Pancreas (tissue), 10 donors: ENCODE measurements at regions not wholly inside any gene's neighbourhood (a gene's known extent, or its start where the extent isn't known, plus 50 kb on each side); places are given as distances from the start of the nearest gene placed in this dataset.

ENCODE experiments used
- ATAC-seq, 4 donors: fragments of 200-7000 bp; cut with Tn5 transposase; one replicate each; pipeline versions ENCODE4 v1.8.0 to v1.9.1; 2020; ENCODE audit warnings: mild to moderate bottlenecking in 4 of 4, moderate library complexity in 4 of 4
- DNase-seq, 6 donors: peaks; one replicate each; pipeline ENCODE4 v3.0.0-alpha.2; 2020
- FAIRE-seq: peaks from 2 replicates; lab custom pipeline; 2012; peaks lifted over from hg19 to GRCh38; lab: Jason Lieb, UNC
- H3K27ac ChIP-seq, 4 donors: fragments of 200-600 bp; sonication (generic); 1 replicate in 3 of 4; 2 replicates in 1 of 4; pipeline versions ENCODE4 v1.5.0 to v1.8.0; 2020
- H3K27me3 ChIP-seq, 4 donors: fragments of 200-600 bp; one replicate each; pipeline ENCODE4 v1.8.0; 2021
- H3K36me3 ChIP-seq, 3 donors: fragments of 200-600 bp; sonication (generic) in 1 of 3; one replicate each; pipeline versions ENCODE4 v1.5.0 to v1.8.0; 2020 to 2021
- H3K4me1 ChIP-seq, 3 donors: fragments of 200-600 bp; one replicate each; pipeline ENCODE4 v1.8.0; 2021
- H3K4me3 ChIP-seq, 4 donors: fragments of 200-600 bp; sonication (generic) in 2 of 4; one replicate each; pipeline versions ENCODE4 v1.5.0 to v1.8.0; 2020 to 2021
- H3K9me3 ChIP-seq, 4 donors: fragments of 200-600 bp; one replicate each; pipeline ENCODE4 v1.8.0; 2021
- CTCF ChIP-seq, 4 donors: fragments of 200-600 bp; sonication (generic) in 3 of 4; IDR thresholded peaks; one replicate each; pipeline versions ENCODE4 v1.5.0 to v1.8.0; 2021; ENCODE audit warnings: antibody characterized with exemption in 4 of 4
- WGBS, 2 donors: extraction: QIAGEN DNeasy Blood & Tissue Kit; methylation state at CpG; one replicate each; pipeline ENCODE4 v1.1.7; 2013; 5-methylcytosine and 5-hydroxymethylcytosine counted together
- intact Hi-C, 3 donors: fragments of 100-400 bp; cut with DNase I; formaldehyde crosslinking; loops; one replicate each; pipeline versions ENCODE4 v1.11.1 to v1.14.2; 2022
- donor health status: healthy with polysubstance abuse.
- donor health status: DM: no; HTN: no; CAD: no; lungs with moderate emphysema.
- donor health status: DM: no; HTN: no; CAD: no.
- donor health status: control.
- donor health status: control.
- donor health status: Bipolar disorder and iron deficiency.
- donor health status: DM: yes; HTN: yes; CAD: no.
- donor health status: DM: no; HTN: no; CAD: no.
- donor health status: DM: no; HTN: no; CAD: no.
- donor health status: DM: yes; HTN: yes; CAD: no.

GRCh38 chr10:29184205-29185000 lies 104.5 kb upstream of the LYZL1 start:
- no peak for FAIRE-seq
- no peak for TF ChIP-seq CTCF (IDR thresholded peaks at IDR 0.05)
- H3K9me3 ChIP-seq = no peaks in the 10 kb centered on the region

GRCh38 chr10:29185050-29185449 lies 103.8 kb upstream of the LYZL1 start:
- H3K27me3 ChIP-seq = no peaks in the 10 kb centered on the region
- WGBS, 2 donors = 68 to 70% methylated on average over 5 of the region's 5 CpGs
- no peak overlapping the region for H3K4me3 ChIP-seq
- H3K36me3 ChIP-seq = no peaks in the 10 kb centered on the region
- H3K9me3 ChIP-seq = no peaks in the 10 kb centered on the region
- intact Hi-C loops = no loop called here
- H3K4me1 ChIP-seq = no peaks in the 10 kb centered on the region
- DNase-seq = no peak
- H3K27ac ChIP-seq = no peak overlapping the region
- no peak for FAIRE-seq
- no peak for ATAC-seq
- TF ChIP-seq CTCF (IDR thresholded peaks at IDR 0.05) = no peak

More at GRCh38 chr10:29184205-29185000, 104.5 kb upstream of the LYZL1 start:
- Histone ChIP-seq H3K4me1 (no peaks in the 10 kb centered on the region), H3K27me3 (no peaks in the 10 kb centered on the region), H3K4me3 (no peak overlapping the region), H3K36me3 (no peaks in the 10 kb centered on the region), H3K27ac (no peak overlapping the region)
- ATAC-seq = no peak
- 61 to 68% methylated on average over 4 of the region's 4 CpGs for WGBS, 2 donors
- DNase-seq = no peak
- intact Hi-C loops = no loop called here

- WGBS, 2 donors = 77 to 82% methylated on average over 3 of the region's 3 CpGs
- no peak overlapping the region for H3K4me3 ChIP-seq
Measured at GRCh38 chr10:29186221-29186620, 102.6 kb upstream of the LYZL1 start.

GRCh38 chr10:29189256-29189655 lies 99.6 kb upstream of the LYZL1 start:
- Histone ChIP-seq H3K4me3 (no peak overlapping the region), H3K27me3 (no peaks in the 10 kb centered on the region), H3K9me3 (no peaks in the 10 kb centered on the region), H3K4me1 (no peaks in the 10 kb centered on the region), H3K36me3 (no peaks in the 10 kb centered on the region), H3K27ac (no peak overlapping the region)
- intact Hi-C loops = no loop called here
- FAIRE-seq (no peak), DNase-seq (no peak), ATAC-seq (no peak)
- 25 to 71% methylated on average over 2 of the region's 2 CpGs for WGBS, 2 donors
- TF ChIP-seq CTCF (IDR thresholded peaks at IDR 0.05) = no peak

More at GRCh38 chr10:29186221-29186620, 102.6 kb upstream of the LYZL1 start:
- intact Hi-C loops = no loop called here
- no peaks in the 10 kb centered on the region for H3K36me3 ChIP-seq
- H3K4me1 ChIP-seq = no peaks in the 10 kb centered on the region
- H3K9me3 ChIP-seq = no peaks in the 10 kb centered on the region
- DNase-seq = no peak
- FAIRE-seq = no peak
- H3K27me3 ChIP-seq = no peaks in the 10 kb centered on the region
- ATAC-seq = no peak
- TF ChIP-seq CTCF (IDR thresholded peaks at IDR 0.05) = no peak
- no peak overlapping the region for H3K27ac ChIP-seq

GRCh38 chr10:29191674-29192073 lies 97.2 kb upstream of the LYZL1 start:
- H3K27me3 ChIP-seq = no peaks in the 10 kb centered on the region
- DNase-seq (no peak), ATAC-seq (no peak), FAIRE-seq (no peak)
- no peaks in the 10 kb centered on the region for H3K36me3 ChIP-seq
- no peak overlapping the region for H3K27ac ChIP-seq
- H3K4me3 ChIP-seq = no peak overlapping the region
- H3K9me3 ChIP-seq = no peaks in the 10 kb centered on the region
- TF ChIP-seq CTCF (IDR thresholded peaks at IDR 0.05) = no peak
- 71 to 75% methylated on average over 8 of the region's 8 CpGs for WGBS, 2 donors
- no peaks in the 10 kb centered on the region for H3K4me1 ChIP-seq
- intact Hi-C loops = no loop called here
